Glutamatergic neuron (in vitro differentiated cells): ENCODE measurements at regions not wholly inside any gene's neighbourhood (a gene's known extent, or its start where the extent isn't known, plus 50 kb on each side); places are given as distances from the start of the nearest gene placed in this dataset.

Experiments used
- DNase-seq: peaks from one replicate; pipeline ENCODE4 v3.0.0; 2022
- H3K27ac Mint-ChIP-seq: one replicate; pipeline ENCODE4 v1.8.0; 2020; ENCODE audit warnings: mild to moderate bottlenecking, mixed read lengths, inconsistent platforms; ENCODE audit not compliant: unreplicated experiment
- H3K27me3 Mint-ChIP-seq: one replicate; pipeline ENCODE4 v1.8.0; 2020; ENCODE audit warnings: mild to moderate bottlenecking, moderate library complexity, mixed read lengths, inconsistent platforms; ENCODE audit not compliant: unreplicated experiment
- H3K36me3 Mint-ChIP-seq: one replicate; pipeline ENCODE4 v1.8.0; 2020; ENCODE audit warnings: mild to moderate bottlenecking, mixed read lengths, inconsistent platforms; ENCODE audit not compliant: unreplicated experiment
- H3K4me1 Mint-ChIP-seq: one replicate; pipeline ENCODE4 v1.8.0; 2020; ENCODE audit warnings: mild to moderate bottlenecking, low read depth, mixed read lengths, inconsistent platforms; ENCODE audit not compliant: unreplicated experiment
- H3K4me3 Mint-ChIP-seq: one replicate; pipeline ENCODE4 v1.8.0; 2020; ENCODE audit warnings: mild to moderate bottlenecking, mixed read lengths, inconsistent platforms; ENCODE audit not compliant: unreplicated experiment
- H3K9me3 Mint-ChIP-seq: one replicate; pipeline ENCODE4 v1.8.0; 2020; ENCODE audit warnings: mild to moderate bottlenecking, moderate library complexity, mixed read lengths, inconsistent platforms; ENCODE audit not compliant: unreplicated experiment
- TF ChIP-seq, protein P1 (sequence below): fragments of 200-600 bp; sonication (generic); IDR thresholded peaks from one replicate; pipeline ENCODE4 v1.5.0; 2021; ENCODE audit not compliant: partially characterized antibody, unreplicated experiment

DNA sequence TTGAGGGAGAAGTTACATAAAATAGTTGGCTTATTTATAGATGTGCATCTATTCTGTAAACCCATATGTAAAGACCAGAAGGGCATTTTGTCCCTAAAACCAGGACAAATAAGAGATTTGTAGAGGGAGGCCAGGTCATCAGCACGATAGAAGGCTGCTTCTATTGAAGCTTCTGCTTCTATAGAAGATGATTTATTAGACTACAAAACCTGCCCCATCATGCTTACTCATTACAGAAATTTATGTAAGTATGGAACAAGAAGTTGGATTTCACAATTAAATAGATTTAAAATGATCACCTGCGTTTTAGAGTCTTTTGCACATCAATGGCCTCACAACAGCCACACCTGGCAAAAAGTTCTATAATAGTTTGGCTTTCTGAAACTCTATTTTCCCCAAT, 183.5 kb downstream of the DUSP10 start:
- no peaks in the 10 kb centered on the region for H3K36me3 Mint-ChIP-seq
- no peaks in the 10 kb centered on the region for H3K4me1 Mint-ChIP-seq
- no peaks in the 10 kb centered on the region for H3K9me3 Mint-ChIP-seq
- no peak overlapping the region for H3K4me3 Mint-ChIP-seq
- H3K27ac Mint-ChIP-seq: no peak overlapping the region
- no peaks in the 10 kb centered on the region for H3K27me3 Mint-ChIP-seq
- DNase-seq: no peak
- TF ChIP-seq, protein P1, sequence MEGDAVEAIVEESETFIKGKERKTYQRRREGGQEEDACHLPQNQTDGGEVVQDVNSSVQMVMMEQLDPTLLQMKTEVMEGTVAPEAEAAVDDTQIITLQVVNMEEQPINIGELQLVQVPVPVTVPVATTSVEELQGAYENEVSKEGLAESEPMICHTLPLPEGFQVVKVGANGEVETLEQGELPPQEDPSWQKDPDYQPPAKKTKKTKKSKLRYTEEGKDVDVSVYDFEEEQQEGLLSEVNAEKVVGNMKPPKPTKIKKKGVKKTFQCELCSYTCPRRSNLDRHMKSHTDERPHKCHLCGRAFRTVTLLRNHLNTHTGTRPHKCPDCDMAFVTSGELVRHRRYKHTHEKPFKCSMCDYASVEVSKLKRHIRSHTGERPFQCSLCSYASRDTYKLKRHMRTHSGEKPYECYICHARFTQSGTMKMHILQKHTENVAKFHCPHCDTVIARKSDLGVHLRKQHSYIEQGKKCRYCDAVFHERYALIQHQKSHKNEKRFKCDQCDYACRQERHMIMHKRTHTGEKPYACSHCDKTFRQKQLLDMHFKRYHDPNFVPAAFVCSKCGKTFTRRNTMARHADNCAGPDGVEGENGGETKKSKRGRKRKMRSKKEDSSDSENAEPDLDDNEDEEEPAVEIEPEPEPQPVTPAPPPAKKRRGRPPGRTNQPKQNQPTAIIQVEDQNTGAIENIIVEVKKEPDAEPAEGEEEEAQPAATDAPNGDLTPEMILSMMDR: no peak

DNA sequence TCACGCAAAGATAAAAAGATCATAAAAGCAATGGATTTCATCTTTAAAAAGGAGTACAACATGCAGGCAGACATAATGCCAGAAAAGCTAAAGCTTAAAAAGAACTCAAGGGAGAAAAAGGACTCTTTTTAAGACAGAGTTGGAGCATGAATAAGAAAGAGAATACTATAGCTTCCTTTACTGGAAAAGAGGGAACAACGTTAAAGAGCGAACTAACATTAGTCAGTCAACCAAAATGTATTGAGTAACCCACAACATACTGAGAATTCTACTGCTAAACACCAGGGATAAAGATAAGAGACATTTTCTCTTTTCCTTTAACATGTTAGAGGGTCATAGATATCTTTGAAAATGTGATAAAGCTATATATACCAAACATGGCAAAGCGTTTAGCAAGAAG, 182.0 kb downstream of the DUSP10 start:
- Mint-ChIP-seq H3K4me1 (no peaks in the 10 kb centered on the region), H3K27ac (no peak overlapping the region), H3K36me3 (no peaks in the 10 kb centered on the region), H3K4me3 (no peak overlapping the region), H3K9me3 (no peaks in the 10 kb centered on the region), H3K27me3 (no peaks in the 10 kb centered on the region)
- DNase-seq: no peak
- TF ChIP-seq, protein P1: no peak

DNA sequence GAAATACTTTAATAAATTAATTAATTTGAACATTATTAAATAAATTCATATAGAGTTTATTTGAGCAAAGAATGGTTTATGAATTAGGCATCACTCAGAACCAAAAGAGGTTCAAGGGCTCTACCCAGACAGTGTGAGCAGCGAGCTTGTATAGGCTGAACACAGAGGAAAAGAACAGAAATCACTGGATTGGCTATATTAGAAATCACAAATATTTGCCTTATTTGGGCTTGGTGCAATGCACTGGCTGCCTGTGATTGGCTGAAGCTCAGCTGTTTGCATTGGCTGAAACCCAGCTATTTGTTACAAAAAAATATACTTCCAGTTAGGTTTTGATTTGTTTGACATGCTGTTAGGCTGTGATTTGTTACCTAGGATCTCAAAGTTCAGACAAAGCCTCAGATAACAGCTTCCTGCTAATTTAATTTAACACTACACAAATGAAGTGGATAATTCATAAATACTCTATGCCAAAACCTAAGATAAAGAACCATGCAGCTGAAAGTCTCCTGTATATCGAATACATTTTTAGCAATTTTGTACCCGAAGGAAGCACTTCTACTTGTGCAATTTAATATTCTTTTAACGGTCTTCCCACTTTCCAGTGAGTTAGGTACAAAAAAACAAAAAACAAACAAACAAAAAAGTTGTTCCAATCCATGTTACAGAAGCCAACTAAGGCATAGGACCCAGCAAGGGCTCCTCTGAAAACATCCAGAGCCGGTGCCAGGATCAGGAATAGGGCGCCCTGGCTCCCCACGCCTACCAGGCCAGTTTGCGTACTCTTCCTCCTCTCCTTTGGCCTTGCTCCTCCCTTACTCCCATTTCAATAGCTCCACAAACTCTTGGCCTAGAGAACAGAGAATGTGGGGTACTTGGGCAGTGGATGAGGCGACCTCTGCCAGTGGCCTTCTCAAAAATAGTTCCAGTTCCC, 179.1 kb downstream of the DUSP10 start:
- no peak for DNase-seq
- Mint-ChIP-seq H3K27ac (no peak overlapping the region), H3K4me3 (no peak overlapping the region), H3K9me3 (no peaks in the 10 kb centered on the region), H3K36me3 (no peaks in the 10 kb centered on the region), H3K27me3 (no peaks in the 10 kb centered on the region), H3K4me1 (no peaks in the 10 kb centered on the region)
- TF ChIP-seq, protein P1: no peak

DNA sequence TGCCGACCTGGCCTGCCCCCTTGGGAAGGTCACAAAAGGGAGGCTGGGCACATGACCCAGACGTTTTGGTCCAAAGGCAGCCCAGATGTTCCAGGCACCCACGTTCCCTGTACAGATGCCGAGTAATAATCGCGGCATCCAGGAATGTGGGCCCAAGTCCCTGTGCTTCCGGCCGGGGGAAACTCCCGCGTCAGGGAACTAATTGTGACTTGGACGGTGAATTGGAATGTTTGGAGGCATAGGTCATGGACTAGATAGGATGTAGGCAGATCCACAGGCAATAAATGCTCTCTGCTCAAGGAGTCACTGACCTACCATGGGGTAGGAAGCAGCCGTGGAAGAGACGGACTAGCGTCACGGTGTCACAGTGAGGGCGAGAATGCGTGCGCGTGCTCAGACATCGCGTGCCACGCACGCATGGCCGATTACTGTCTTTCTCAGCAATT, 178.4 kb downstream of the DUSP10 start:
- H3K36me3 Mint-ChIP-seq: no peaks in the 10 kb centered on the region
- TF ChIP-seq, protein P1: no peak

DNA sequence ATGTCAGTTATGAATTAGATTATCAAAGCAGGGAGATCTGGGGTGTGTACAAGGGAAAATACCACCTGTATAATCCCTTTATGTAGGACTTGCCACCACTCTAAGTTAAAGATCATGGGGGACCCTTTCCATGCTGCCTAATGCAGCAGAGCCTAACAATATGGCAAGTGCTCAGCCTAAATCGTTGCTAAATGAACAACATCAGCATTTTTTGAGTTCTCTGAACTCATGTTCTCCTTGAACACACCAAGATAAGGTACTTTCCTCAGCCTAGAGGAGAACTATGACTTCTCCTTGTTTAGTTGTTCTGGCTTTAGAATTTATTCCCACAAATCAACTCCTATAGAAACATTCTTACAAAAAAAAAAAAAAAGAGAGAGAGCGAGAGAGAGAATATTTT, 177.0 kb downstream of the DUSP10 start:
- TF ChIP-seq, protein P1: no peak
- Mint-ChIP-seq H3K36me3 (no peaks in the 10 kb centered on the region), H3K27me3 (no peaks in the 10 kb centered on the region), H3K4me1 (no peaks in the 10 kb centered on the region), H3K27ac (no peak overlapping the region), H3K9me3 (no peaks in the 10 kb centered on the region), H3K4me3 (no peak overlapping the region)
- no peak for DNase-seq

More for the DNA sequence above, 178.4 kb downstream of the DUSP10 start:
- Mint-ChIP-seq H3K27ac (no peak overlapping the region), H3K9me3 (no peaks in the 10 kb centered on the region), H3K4me3 (no peak overlapping the region), H3K27me3 (no peaks in the 10 kb centered on the region), H3K4me1 (no peaks in the 10 kb centered on the region)
- no peak for DNase-seq
